Epithelial cell of proximal tubule (primary cell): ENCODE measurements at regions not wholly inside any gene's neighbourhood (a gene's known extent, or its start where the extent isn't known, plus 50 kb on each side); places are given as distances from the start of the nearest gene placed in this dataset.

Experiments used
- DNase-seq: peaks from one replicate; pipeline ENCODE4 v3.0.0-alpha.2; 2011; ENCODE audit warnings: low read depth
- H3K4me3 ChIP-seq: 2 replicates; pipeline ENCODE4 v1.5.1; 2011; ENCODE audit warnings: low read depth, mild to moderate bottlenecking, low read length
- TF ChIP-seq, protein P1 (sequence below): conservative IDR thresholded peaks from 2 replicates; pipeline ENCODE4 v1.5.1; 2012; ENCODE audit warnings: low read depth, mild to moderate bottlenecking, low read length

DNA sequence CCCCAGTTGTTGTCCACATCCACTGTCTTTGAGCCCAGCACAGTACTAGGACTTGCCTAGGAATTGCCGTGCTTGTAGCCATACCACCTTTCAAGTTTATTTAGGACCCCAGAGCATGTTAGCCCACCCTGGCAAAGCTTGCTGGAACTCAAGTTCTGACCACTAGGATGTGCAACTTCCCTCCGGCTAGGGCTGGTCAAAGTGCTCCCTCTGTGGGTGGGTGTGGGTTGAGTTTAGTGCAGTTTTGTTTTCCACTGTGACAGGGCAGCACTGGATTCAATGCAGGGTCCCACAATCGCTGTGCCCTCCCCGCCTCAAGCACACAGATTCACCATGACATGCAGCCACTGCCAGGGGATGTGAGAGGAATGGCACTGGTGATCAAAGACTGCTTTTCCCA lies 96.0 kb downstream of the RASGEF1B start:
- no peak for DNase-seq
- no peak overlapping the region for H3K4me3 ChIP-seq
- TF ChIP-seq, protein P1, sequence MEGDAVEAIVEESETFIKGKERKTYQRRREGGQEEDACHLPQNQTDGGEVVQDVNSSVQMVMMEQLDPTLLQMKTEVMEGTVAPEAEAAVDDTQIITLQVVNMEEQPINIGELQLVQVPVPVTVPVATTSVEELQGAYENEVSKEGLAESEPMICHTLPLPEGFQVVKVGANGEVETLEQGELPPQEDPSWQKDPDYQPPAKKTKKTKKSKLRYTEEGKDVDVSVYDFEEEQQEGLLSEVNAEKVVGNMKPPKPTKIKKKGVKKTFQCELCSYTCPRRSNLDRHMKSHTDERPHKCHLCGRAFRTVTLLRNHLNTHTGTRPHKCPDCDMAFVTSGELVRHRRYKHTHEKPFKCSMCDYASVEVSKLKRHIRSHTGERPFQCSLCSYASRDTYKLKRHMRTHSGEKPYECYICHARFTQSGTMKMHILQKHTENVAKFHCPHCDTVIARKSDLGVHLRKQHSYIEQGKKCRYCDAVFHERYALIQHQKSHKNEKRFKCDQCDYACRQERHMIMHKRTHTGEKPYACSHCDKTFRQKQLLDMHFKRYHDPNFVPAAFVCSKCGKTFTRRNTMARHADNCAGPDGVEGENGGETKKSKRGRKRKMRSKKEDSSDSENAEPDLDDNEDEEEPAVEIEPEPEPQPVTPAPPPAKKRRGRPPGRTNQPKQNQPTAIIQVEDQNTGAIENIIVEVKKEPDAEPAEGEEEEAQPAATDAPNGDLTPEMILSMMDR: peak; percentile 32

DNA sequence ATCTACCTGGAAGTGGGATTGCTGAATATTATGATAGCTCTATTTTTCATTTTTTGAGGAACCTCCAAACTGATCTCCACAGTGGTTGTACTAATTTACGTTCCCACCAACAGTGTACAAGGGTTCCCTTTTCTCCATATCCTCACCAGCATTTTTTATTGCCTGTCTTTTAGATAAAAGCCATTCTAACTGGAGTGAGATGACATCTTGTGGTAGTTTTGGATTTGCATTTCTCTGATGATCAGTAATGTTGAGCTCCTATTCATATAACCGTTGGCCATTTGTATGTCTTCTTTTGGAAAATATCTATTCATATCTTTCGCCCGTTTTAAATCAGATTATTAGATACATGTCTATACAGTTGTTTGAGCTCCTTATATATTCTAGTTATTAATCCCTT lies 101.8 kb downstream of the RASGEF1B start:
- no peak overlapping the region for H3K4me3 ChIP-seq
- TF ChIP-seq, protein P1: peak; percentile 36
- no peak for DNase-seq

DNA sequence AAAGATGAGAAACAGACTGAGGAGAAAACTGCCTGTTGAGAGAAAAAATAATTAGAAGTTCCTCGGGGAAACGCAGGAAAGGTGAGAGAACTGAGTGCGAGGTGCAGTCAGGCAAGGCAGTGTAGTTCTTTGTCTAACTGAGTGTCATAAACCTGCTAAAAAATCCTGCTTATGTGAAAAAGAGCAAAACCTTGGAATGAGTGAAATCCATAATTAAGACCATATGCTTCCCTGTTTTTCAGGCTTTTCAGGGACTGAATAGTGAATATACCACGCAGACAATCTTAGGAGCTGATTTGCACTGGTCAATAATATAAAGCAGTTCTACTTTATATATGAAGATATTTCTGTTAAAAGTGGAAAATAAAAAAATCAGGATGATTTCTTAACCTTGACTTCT lies 104.9 kb downstream of the RASGEF1B start:
- TF ChIP-seq, protein P1: no peak
- no peak for DNase-seq
- H3K4me3 ChIP-seq: no peak overlapping the region

DNA sequence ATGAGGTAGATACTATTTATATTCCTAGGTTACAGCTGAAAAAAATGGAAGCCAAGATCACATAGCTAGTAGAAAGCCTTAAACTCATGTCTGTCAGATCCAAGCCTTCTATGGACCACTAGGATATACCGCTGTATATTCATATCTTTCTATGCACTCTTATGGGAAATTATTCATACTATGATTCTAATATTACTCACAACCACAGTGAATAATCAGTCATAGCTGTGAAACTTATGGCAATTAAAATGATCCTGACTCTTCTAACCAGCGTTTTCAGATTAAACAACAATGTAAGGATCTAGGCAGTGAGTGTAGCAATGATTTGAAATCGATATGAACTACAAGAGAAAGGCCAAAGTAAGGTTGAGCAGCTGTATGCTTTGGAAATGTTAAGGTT lies 111.0 kb downstream of the RASGEF1B start:
- no peak for DNase-seq
- no peak overlapping the region for H3K4me3 ChIP-seq
- TF ChIP-seq, protein P1: no peak

DNA sequence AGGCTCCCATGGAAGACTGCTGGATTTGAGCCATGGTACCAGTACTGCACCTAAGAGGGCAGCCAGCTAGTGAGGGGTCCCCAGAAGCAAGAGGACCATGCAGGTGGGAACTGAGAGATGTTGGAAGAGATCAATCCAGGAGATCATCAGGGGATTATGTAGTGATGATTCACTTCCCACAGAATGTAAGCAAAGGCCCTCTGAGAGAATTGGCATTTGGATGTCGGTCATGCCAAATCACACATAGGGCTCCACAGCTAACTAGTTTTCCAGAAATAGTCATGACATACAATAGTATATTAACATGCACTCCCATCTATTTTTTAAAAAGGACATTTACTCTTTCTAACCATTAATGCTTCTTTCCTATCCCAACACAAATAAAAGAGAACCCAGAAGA lies 112.5 kb downstream of the RASGEF1B start:
- TF ChIP-seq, protein P1: no peak
- H3K4me3 ChIP-seq: no peak overlapping the region
- DNase-seq: no peak

DNA sequence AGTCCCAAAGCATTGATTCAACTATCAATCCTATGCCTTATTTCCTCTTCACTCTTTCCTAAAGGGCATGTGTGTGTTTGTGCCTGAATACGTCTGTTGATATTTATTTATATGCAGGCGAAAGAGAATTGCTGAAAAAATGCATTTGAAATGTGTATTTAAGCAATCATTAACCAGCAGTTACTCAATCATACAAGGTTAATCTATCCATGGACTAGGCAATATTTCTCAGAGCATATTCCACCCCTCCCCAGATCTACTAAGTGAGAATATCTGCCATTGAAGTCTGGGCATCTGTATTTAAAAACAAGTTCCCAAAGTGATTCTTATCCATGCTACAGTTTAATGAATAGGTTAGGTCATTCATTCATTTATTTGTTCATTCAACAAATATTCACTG lies 113.6 kb downstream of the RASGEF1B start:
- no peak for DNase-seq
- H3K4me3 ChIP-seq: no peak overlapping the region
- TF ChIP-seq, protein P1: no peak

DNA sequence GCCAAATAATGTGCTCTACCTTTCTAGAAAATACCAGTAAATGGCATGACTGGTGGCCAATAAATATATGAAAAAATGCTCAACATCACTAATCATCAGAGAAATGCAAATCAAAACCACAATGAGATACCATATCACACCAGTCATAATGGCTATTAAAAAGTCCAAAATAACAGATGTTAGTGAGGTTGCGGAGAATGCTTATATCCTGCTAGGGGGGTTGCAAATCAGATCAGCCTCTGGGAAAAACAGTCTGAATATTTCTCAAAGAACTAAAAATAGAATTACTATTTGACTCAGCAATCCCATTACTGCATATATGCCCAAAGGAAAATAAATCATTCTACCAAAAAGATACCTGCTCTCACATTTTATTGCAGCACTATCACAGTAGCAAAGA lies 115.1 kb downstream of the RASGEF1B start:
- DNase-seq: no peak
- TF ChIP-seq, protein P1: no peak

More for the DNA sequence above, 115.1 kb downstream of the RASGEF1B start:
- H3K4me3 ChIP-seq: no peak overlapping the region
